GM12865 (cell line): ENCODE measurements at regions not wholly inside any gene's neighbourhood (a gene's known extent, or its start where the extent isn't known, plus 50 kb on each side); places are given as distances from the start of the nearest gene placed in this dataset.

Experiments used
- DNase-seq: peaks from one replicate; pipeline ENCODE4 v3.0.0; 2010; ENCODE audit warnings: low read depth
- H3K4me3 ChIP-seq: 2 replicates; pipeline ENCODE4 v1.5.1; 2011; ENCODE audit warnings: mild to moderate bottlenecking, low read depth, low read length, control low read depth
- CTCF ChIP-seq: IDR thresholded peaks from 2 replicates; pipeline ENCODE4 v1.5.1; 2011; ENCODE audit warnings: low read length, control low read depth, low read depth, inconsistent platforms; ENCODE audit not compliant: insufficient read depth; ENCODE audit errors: missing control alignments

- TF ChIP-seq CTCF: no peak
- no peak for DNase-seq
- H3K4me3 ChIP-seq: no peak overlapping the region
These were observed 492.8 kb upstream of the MDFIC2 start for GRCh38 chr3:70805061-70805889.

GRCh38 chr3:70803891-70804290 is 491.5 kb upstream of the MDFIC2 start:
- TF ChIP-seq CTCF: no peak
- H3K4me3 ChIP-seq: no peak overlapping the region
- DNase-seq: no peak

- DNase-seq: no peak
- no peak for TF ChIP-seq CTCF
These were observed 490.9 kb upstream of the MDFIC2 start for GRCh38 chr3:70803319-70803718.

GRCh38 chr3:70800951-70801350 is 488.5 kb upstream of the MDFIC2 start:
- TF ChIP-seq CTCF: no peak
- no peak overlapping the region for H3K4me3 ChIP-seq
- DNase-seq: no peak

More at GRCh38 chr3:70803319-70803718, 490.9 kb upstream of the MDFIC2 start:
- no peak overlapping the region for H3K4me3 ChIP-seq

- TF ChIP-seq CTCF: no peak
- no peak overlapping the region for H3K4me3 ChIP-seq
These were observed 477.4 kb upstream of the MDFIC2 start for GRCh38 chr3:70789878-70790277.

GRCh38 chr3:70780790-70781189 is 468.4 kb upstream of the MDFIC2 start:
- no peak for DNase-seq
- TF ChIP-seq CTCF: no peak
- H3K4me3 ChIP-seq: no peak overlapping the region

More at GRCh38 chr3:70789878-70790277, 477.4 kb upstream of the MDFIC2 start:
- no peak for DNase-seq

GRCh38 chr3:70779296-70779695 is 466.9 kb upstream of the MDFIC2 start:
- H3K4me3 ChIP-seq: no peak overlapping the region
- TF ChIP-seq CTCF: no peak
- DNase-seq: no peak
